Upper lobe of right lung (tissue), 1 donor: ENCODE measurements at regions not wholly inside any gene's neighbourhood (a gene's known extent, or its start where the extent isn't known, plus 50 kb on each side); places are given as distances from the start of the nearest gene placed in this dataset.
"Not testable (repeated sequence)": the region's sequence is repeated elsewhere in the genome, so short reads cannot be mapped to it uniquely, and the experiment has no call there.

Experiments
- ATAC-seq: fragments of 200-7000 bp; cut with Tn5 transposase; one replicate; pipeline ENCODE4 v1.9.1; 2020; ENCODE audit warnings: mild to moderate bottlenecking, moderate library complexity
- DNase-seq: peaks from one replicate; pipeline ENCODE4 v3.0.0-alpha.2; 2020
- H3K27ac ChIP-seq: fragments of 200-600 bp; one replicate; pipeline ENCODE4 v1.8.0; 2022
- H3K27me3 ChIP-seq: fragments of 200-600 bp; one replicate; pipeline ENCODE4 v1.8.0; 2022; ENCODE audit warnings: mild to moderate bottlenecking
- H3K36me3 ChIP-seq: fragments of 200-600 bp; one replicate; pipeline ENCODE4 v1.8.0; 2022
- H3K4me1 ChIP-seq: fragments of 200-600 bp; one replicate; pipeline ENCODE4 v1.8.0; 2022
- H3K4me3 ChIP-seq: fragments of 200-600 bp; one replicate; pipeline ENCODE4 v1.8.0; 2022; ENCODE audit warnings: mild to moderate bottlenecking
- H3K9me3 ChIP-seq: fragments of 200-600 bp; one replicate; pipeline ENCODE4 v1.8.0; 2022
- CTCF ChIP-seq: fragments of 200-600 bp; IDR thresholded peaks from one replicate; pipeline ENCODE4 v1.8.0; 2022; ENCODE audit warnings: antibody characterized with exemption
- intact Hi-C: fragments of 100-400 bp; cut with DNase I; formaldehyde crosslinking; loops from one replicate; pipeline ENCODE4 v1.11.0; 2022
- donor health status: DM: no; HTN: yes; CAD: no; lungs with severe emphysema.

GRCh38 chr2:204386668-204387067 is 158.6 kb upstream of the PARD3B start:
- no peak for ATAC-seq
- Histone ChIP-seq H3K4me3 (no peak overlapping the region), H3K9me3 (no peaks in the 10 kb centered on the region), H3K4me1 (no peaks in the 10 kb centered on the region), H3K27ac (no peak overlapping the region), H3K27me3 (no peaks in the 10 kb centered on the region), H3K36me3 (no peaks in the 10 kb centered on the region)
- no peak for TF ChIP-seq CTCF
- intact Hi-C loops = no loop called here
- DNase-seq = no peak

GRCh38 chr2:204389120-204389519 is 156.2 kb upstream of the PARD3B start:
- Histone ChIP-seq H3K27ac (no peak overlapping the region), H3K36me3 (no peaks in the 10 kb centered on the region), H3K27me3 (no peaks in the 10 kb centered on the region), H3K9me3 (no peaks in the 10 kb centered on the region), H3K4me1 (no peaks in the 10 kb centered on the region), H3K4me3 (no peak overlapping the region)
- no peak for TF ChIP-seq CTCF
- ATAC-seq (no peak), DNase-seq (no peak)
- intact Hi-C loops = no loop called here

DNA sequence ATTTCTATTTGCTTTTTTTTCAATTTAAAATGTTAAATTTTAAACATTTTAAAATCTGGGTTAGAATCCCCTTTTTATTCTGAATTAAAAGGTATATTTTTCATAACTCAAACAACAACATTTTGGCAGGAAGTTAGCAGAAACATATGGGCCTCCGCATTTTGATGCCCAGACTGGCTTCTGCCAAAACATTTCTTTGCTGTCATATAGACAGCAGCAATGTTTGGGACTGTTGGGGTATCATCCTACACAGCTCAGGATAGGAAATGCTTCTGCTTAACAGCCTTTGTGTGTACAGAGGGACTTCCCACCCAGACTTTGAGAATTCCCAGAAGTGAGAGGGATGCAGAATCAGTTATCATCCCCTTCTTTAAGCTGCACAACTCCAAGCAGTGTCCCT is 155.4 kb upstream of the PARD3B start:
- no peak overlapping the region for H3K4me3 ChIP-seq
- DNase-seq = no peak
- no peaks in the 10 kb centered on the region for H3K9me3 ChIP-seq
- H3K27ac ChIP-seq = no peak overlapping the region
- no peaks in the 10 kb centered on the region for H3K4me1 ChIP-seq
- ATAC-seq = no peak
- no peak for TF ChIP-seq CTCF
- no peaks in the 10 kb centered on the region for H3K36me3 ChIP-seq
- no peaks in the 10 kb centered on the region for H3K27me3 ChIP-seq
- intact Hi-C loops = no loop called here

- Histone ChIP-seq H3K36me3 (no peaks in the 10 kb centered on the region), H3K4me1 (no peaks in the 10 kb centered on the region), H3K27me3 (no peaks in the 10 kb centered on the region), H3K4me3 (no peak overlapping the region), H3K9me3 (no peaks in the 10 kb centered on the region), H3K27ac (no peak overlapping the region)
- DNase-seq (no peak), ATAC-seq (no peak)
- TF ChIP-seq CTCF = no peak
- intact Hi-C loops = no loop called here
Observed at GRCh38 chr2:204395539-204395938, 149.7 kb upstream of the PARD3B start.

DNA sequence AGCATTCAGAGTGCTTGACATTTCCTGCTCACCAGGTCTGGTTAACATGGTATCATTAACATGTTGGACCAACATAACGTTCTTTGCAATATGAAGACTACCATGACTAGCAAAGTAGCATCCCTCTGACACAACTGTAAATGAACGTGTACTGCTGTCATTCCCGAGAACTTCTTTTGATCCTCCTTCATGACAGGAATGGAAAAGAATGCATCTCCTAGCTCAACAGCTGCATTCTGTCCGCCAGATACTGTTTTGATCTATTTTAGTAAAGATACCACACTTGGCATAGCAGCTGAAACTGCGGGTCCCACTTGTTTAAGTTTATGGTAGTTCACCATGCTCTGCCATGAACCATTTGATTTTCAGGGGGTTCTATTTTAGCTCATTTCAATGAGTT is 144.2 kb upstream of the PARD3B start:
- no peaks in the 10 kb centered on the region for H3K4me1 ChIP-seq
- no peak for ATAC-seq
- TF ChIP-seq CTCF = no peak

GRCh38 chr2:204407204-204408014 is 137.9 kb upstream of the PARD3B start:
- H3K36me3 ChIP-seq = no peaks in the 10 kb centered on the region
- no peaks in the 10 kb centered on the region for H3K9me3 ChIP-seq
- intact Hi-C loops = no loop called here
- DNase-seq (no peak), ATAC-seq (no peak)
- H3K4me1 ChIP-seq = no peaks in the 10 kb centered on the region
- no peak overlapping the region for H3K4me3 ChIP-seq
- no peak for TF ChIP-seq CTCF
- H3K27me3 ChIP-seq = no peaks in the 10 kb centered on the region
- H3K27ac ChIP-seq = no peak overlapping the region

More for the DNA sequence above, 144.2 kb upstream of the PARD3B start:
- H3K9me3 ChIP-seq = no peaks in the 10 kb centered on the region
- no peak overlapping the region for H3K4me3 ChIP-seq
- DNase-seq = no peak
- H3K27ac ChIP-seq = no peak overlapping the region
- intact Hi-C loops = no loop called here
- H3K27me3 ChIP-seq = no peaks in the 10 kb centered on the region
- no peaks in the 10 kb centered on the region for H3K36me3 ChIP-seq

DNA sequence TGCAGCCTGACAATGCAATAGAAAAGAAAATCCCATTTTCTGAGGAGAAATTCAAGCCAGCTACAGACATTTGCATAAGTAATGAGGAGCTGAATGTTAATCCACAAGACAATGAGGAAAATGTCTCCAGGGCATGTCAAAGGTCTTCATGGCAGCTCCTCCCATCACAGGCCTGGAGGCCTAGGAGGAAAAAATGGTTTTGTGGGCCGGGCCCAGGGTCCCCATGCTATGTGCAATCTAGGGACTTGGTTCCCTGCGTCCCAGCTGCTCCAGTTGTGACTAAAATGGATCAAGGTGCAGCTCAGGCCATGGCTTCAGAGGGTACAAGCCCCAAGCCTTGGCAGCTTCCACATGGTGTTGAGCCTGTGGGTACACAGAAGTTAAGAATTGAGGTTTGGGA is 132.5 kb upstream of the PARD3B start:
- DNase-seq, ATAC-seq, H3K4me1 ChIP-seq, H3K36me3 ChIP-seq, H3K27ac ChIP-seq, H3K9me3 ChIP-seq, intact Hi-C loops, H3K4me3 ChIP-seq, H3K27me3 ChIP-seq: not testable (repeated sequence)
